ENCODE measurements at regions not wholly inside any gene's neighbourhood (a gene's known extent, or its start where the extent isn't known, plus 50 kb on each side); places are given as distances from the start of the nearest gene placed in this dataset.

GRCh38 chr4:175871774-175872405 is 59.8 kb upstream of the GPM6A start:
- no peak for DNase-seq (ENCODE audit: extremely low spot score in 2 of 2)
- Histone ChIP-seq H3K36me3 (no peaks in the 10 kb centered on the region), H3K4me3 (no peak overlapping the region), H3K4me1 (no peaks in the 10 kb centered on the region), H3K27me3 (no peaks in the 10 kb centered on the region), H3K9me3 (no peaks in the 10 kb centered on the region), H3K27ac (no peak overlapping the region)
- TF ChIP-seq POLR2A (IDR thresholded peaks at IDR 0.05) (no peak), CTCF (IDR thresholded peaks at IDR 0.05) (no peak), POLR2AphosphoS5 (IDR thresholded peaks at IDR 0.05; ENCODE audit: insufficient read depth in 1 of 2, low read depth in 1 of 2) (no peak)
- intact Hi-C loops (cut with DNase I) = no loop called here

- Histone ChIP-seq H3K4me3 (no peak overlapping the region), H3K27ac (no peak overlapping the region), H3K27me3 (no peaks in the 10 kb centered on the region), H3K9me3 (no peaks in the 10 kb centered on the region), H3K4me1 (no peaks in the 10 kb centered on the region), H3K36me3 (no peaks in the 10 kb centered on the region)
- TF ChIP-seq POLR2AphosphoS5 (IDR thresholded peaks at IDR 0.05; ENCODE audit: insufficient read depth in 1 of 2, low read depth in 1 of 2) (no peak), CTCF (IDR thresholded peaks at IDR 0.05) (no peak), POLR2A (IDR thresholded peaks at IDR 0.05) (no peak)
- no peak for DNase-seq (ENCODE audit: extremely low spot score in 2 of 2)
- intact Hi-C loops (cut with DNase I) = no loop called here
These were observed 61.6 kb upstream of the GPM6A start for GRCh38 chr4:175873707-175874106.

- no peaks in the 10 kb centered on the region for H3K4me1 ChIP-seq
- no peaks in the 10 kb centered on the region for H3K27me3 ChIP-seq
- no peak for DNase-seq (ENCODE audit: extremely low spot score in 2 of 2)
- H3K9me3 ChIP-seq = no peaks in the 10 kb centered on the region
- H3K4me3 ChIP-seq = no peak overlapping the region
- no peaks in the 10 kb centered on the region for H3K36me3 ChIP-seq
- intact Hi-C loops (cut with DNase I) = no loop called here
- no peak overlapping the region for H3K27ac ChIP-seq
- TF ChIP-seq POLR2AphosphoS5 (IDR thresholded peaks at IDR 0.05; ENCODE audit: insufficient read depth in 1 of 2, low read depth in 1 of 2) = no peak
- no peak for TF ChIP-seq CTCF (IDR thresholded peaks at IDR 0.05)
- no peak for TF ChIP-seq POLR2A (IDR thresholded peaks at IDR 0.05)
These were observed 62.2 kb upstream of the GPM6A start for GRCh38 chr4:175874306-175874705.

- Histone ChIP-seq H3K27me3 (no peaks in the 10 kb centered on the region), H3K4me3 (no peak overlapping the region), H3K36me3 (no peaks in the 10 kb centered on the region), H3K4me1 (no peaks in the 10 kb centered on the region), H3K9me3 (no peaks in the 10 kb centered on the region), H3K27ac (no peak overlapping the region)
- TF ChIP-seq POLR2AphosphoS5 (IDR thresholded peaks at IDR 0.05; ENCODE audit: insufficient read depth in 1 of 2, low read depth in 1 of 2) (no peak), CTCF (IDR thresholded peaks at IDR 0.05) (no peak), POLR2A (IDR thresholded peaks at IDR 0.05) (no peak)
- DNase-seq (ENCODE audit: extremely low spot score in 2 of 2) = no peak
- intact Hi-C loops (cut with DNase I) = no loop called here
These were observed 64.1 kb upstream of the GPM6A start for GRCh38 chr4:175875993-175876771.

GRCh38 chr4:175882891-175883290 is 70.8 kb upstream of the GPM6A start:
- Histone ChIP-seq H3K27ac (no peak overlapping the region), H3K27me3 (no peaks in the 10 kb centered on the region), H3K9me3 (no peaks in the 10 kb centered on the region), H3K4me3 (no peak overlapping the region), H3K36me3 (no peaks in the 10 kb centered on the region), H3K4me1 (no peaks in the 10 kb centered on the region)
- intact Hi-C loops (cut with DNase I) = no loop called here
- DNase-seq (ENCODE audit: extremely low spot score in 2 of 2) = no peak
- TF ChIP-seq POLR2AphosphoS5 (IDR thresholded peaks at IDR 0.05; ENCODE audit: insufficient read depth in 1 of 2, low read depth in 1 of 2) (no peak), POLR2A (IDR thresholded peaks at IDR 0.05) (no peak), CTCF (IDR thresholded peaks at IDR 0.05) (no peak)
